ENCODE measurements at regions not wholly inside any gene's neighbourhood (a gene's known extent, or its start where the extent isn't known, plus 50 kb on each side); places are given as distances from the start of the nearest gene placed in this dataset.

GRCh38 chr13:38520041-38520440 is 166.8 kb upstream of the FREM2 start:
- DNase-seq: no peak

- DNase-seq: no peak
Observed at GRCh38 chr13:38527140-38527539, 159.7 kb upstream of the FREM2 start.

- no peak for DNase-seq
Observed at GRCh38 chr13:38528986-38529385, 157.9 kb upstream of the FREM2 start.

- DNase-seq: no peak
Observed at GRCh38 chr13:38530492-38530891, 156.4 kb upstream of the FREM2 start.

- peak; percentile 55 to 68 for DNase-seq
Observed at GRCh38 chr13:38535261-38535660, 151.6 kb upstream of the FREM2 start.

GRCh38 chr13:38537051-38537450 is 149.8 kb upstream of the FREM2 start:
- DNase-seq: no peak

GRCh38 chr13:38538422-38538821 is 148.5 kb upstream of the FREM2 start:
- DNase-seq: peak; percentile 3 to 20

- DNase-seq: no peak
Observed at GRCh38 chr13:38539632-38540031, 147.2 kb upstream of the FREM2 start.

- no peak for DNase-seq
Observed at GRCh38 chr13:38542601-38543000, 144.3 kb upstream of the FREM2 start.

- no peak for DNase-seq
Observed at GRCh38 chr13:38543561-38543960, 143.3 kb upstream of the FREM2 start.

- no peak for DNase-seq
Observed at GRCh38 chr13:38563739-38564138, 123.1 kb upstream of the FREM2 start.

- DNase-seq: no peak
Observed at GRCh38 chr13:38564256-38565150, 122.4 kb upstream of the FREM2 start.

- no peak for DNase-seq
Observed at GRCh38 chr13:38566023-38566422, 120.9 kb upstream of the FREM2 start.

GRCh38 chr13:38566519-38566918 is 120.4 kb upstream of the FREM2 start:
- peak; percentile 32 for DNase-seq

GRCh38 chr13:38570706-38571105 is 116.2 kb upstream of the FREM2 start:
- no peak for DNase-seq

GRCh38 chr13:38575427-38575826 is 111.5 kb upstream of the FREM2 start:
- no peak for DNase-seq

GRCh38 chr13:38577048-38577447 is 109.8 kb upstream of the FREM2 start:
- DNase-seq: no peak

GRCh38 chr13:38582133-38582532 is 104.7 kb upstream of the FREM2 start:
- peak; percentile 28 to 57 for DNase-seq

- DNase-seq: no peak
Observed at GRCh38 chr13:38590230-38590629, 96.6 kb upstream of the FREM2 start.

GRCh38 chr13:38590796-38591507 is 95.9 kb upstream of the FREM2 start:
- DNase-seq: peak; percentile 9 to 17

GRCh38 chr13:38602266-38602665 is 84.6 kb upstream of the FREM2 start:
- no peak for DNase-seq

GRCh38 chr13:38606699-38607535 is 80.0 kb upstream of the FREM2 start:
- no peak for DNase-seq

GRCh38 chr13:38617936-38618335 is 68.9 kb upstream of the FREM2 start:
- DNase-seq: no peak

Data from SHP77 (cell line).